ENCODE measurements at regions not wholly inside any gene's neighbourhood (a gene's known extent, or its start where the extent isn't known, plus 50 kb on each side); places are given as distances from the start of the nearest gene placed in this dataset.

DNA sequence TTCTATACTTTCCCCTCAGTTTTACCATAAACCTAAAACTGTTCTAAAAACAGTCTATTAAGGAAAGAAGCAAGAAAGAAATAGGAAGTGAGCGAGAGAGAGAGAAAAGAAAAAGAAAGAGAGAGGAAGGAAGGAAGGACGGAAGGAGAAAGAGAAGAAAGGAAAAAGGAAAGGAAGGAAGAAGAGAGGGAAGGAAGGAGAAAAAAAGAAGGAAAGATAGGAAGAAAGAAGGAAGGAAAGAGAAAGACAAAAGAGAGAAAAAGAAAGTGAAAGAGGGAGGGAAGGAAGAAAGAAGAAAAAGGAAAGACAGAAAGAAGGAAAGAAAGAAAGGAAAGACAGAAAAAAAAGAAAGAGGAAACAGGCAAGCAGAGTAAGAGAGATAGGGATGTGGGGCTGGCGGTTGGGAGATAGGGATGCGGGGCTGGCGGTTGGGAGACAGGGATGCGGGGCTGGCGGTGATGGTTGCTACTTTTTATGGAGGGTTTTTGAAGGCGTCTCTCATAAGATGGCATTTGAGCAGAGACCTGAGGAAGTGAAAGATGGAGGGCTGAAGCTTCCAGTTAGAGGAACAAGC lies 70.4 kb upstream of the IRF2BP2 start:
- no peak for DNase-seq (ENCODE audit: low read depth)

DNA sequence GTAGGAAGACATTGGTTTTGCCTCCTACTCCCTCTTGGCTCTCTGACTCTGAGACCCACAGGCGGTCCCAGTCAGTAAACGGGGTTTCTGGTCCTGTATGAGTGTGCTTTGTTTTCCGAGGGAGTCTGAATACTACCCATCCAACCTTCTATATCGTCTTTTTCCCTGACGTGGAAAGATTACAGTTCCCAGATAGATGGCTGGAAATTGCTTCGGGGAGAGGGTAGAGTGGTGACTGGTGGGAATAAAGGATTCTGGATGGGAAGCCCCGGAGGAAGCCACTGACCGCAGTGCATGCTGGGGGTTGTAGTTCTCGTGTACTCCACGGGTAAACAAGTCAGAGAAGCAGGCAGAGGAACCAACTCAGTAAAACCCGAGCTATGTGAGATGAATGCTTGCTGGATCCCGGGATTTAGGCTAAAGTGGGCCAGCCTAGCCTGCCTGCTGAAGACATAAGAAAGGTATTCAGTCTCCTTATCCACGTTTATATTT lies 66.2 kb upstream of the IRF2BP2 start:
- DNase-seq (ENCODE audit: low read depth): peak; percentile 85

DNA sequence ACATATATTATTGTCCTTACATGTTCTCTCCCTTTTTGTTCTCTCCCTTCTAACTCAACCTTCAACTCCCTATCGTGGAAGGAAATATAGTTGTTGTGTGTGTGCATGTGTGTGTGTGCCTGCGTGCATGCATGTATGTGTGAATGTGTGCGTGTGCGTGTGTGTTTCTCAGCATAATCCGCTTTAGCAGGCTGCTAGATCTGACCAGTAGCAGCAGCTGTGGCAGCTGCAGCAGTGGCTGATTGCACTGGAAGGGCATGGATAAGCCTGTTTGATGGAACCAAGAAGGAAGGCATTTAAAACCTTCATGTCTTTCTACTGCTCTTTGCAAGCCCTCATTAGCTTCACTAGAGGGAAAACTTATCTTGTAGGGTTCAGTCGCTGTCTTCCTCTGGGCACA lies 65.6 kb upstream of the IRF2BP2 start:
- peak; percentile 77 for DNase-seq (ENCODE audit: low read depth)

DNA sequence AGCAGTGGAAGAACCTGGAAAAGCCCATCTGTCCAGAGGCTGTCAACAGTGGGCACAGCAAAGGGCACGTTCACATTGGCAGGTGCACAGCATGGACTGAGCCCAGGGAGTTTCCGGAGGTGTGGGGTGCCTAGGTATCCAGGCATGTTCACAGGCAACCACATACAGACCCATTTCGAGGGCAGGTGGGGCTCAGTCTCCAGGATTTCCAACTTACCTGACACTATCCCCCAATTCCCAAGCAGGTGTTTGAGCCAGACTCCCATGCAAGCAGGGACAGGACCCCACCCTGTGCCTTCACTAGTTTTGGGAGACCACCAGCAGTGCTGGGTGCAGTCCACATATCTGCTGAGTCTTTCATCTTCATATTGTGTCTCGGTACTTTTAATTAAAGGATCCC lies 65.0 kb upstream of the IRF2BP2 start:
- DNase-seq (ENCODE audit: low read depth): no peak

DNA sequence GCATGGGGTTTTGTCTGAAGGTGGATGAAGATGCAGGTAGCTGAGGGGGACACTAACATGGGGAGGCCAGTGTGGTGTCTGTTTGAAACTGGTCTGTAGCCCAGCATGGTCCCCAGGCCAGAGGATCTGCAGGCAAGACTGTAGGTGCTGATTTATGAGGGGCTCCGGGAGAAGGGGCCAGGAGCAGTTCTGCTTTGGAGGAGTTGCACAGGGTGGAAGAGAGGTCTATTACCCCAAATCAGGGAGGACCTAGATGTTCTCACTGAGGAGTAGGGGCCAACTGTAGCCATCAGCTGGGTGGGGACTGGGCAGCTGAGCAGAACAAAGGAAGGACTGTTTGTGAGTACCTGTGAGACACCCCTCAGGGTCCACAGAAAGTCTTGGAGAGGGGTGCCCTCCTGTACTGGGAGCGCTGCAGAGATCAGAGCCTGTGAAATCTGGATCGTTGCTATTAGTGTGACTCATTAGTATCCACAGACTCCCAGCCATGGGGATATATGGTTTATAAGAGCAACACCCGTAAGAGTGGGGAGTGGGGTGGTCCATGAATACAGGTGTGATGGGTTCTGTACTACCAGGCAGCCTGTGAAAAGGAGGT lies 64.3 kb upstream of the IRF2BP2 start:
- DNase-seq (ENCODE audit: low read depth): no peak

DNA sequence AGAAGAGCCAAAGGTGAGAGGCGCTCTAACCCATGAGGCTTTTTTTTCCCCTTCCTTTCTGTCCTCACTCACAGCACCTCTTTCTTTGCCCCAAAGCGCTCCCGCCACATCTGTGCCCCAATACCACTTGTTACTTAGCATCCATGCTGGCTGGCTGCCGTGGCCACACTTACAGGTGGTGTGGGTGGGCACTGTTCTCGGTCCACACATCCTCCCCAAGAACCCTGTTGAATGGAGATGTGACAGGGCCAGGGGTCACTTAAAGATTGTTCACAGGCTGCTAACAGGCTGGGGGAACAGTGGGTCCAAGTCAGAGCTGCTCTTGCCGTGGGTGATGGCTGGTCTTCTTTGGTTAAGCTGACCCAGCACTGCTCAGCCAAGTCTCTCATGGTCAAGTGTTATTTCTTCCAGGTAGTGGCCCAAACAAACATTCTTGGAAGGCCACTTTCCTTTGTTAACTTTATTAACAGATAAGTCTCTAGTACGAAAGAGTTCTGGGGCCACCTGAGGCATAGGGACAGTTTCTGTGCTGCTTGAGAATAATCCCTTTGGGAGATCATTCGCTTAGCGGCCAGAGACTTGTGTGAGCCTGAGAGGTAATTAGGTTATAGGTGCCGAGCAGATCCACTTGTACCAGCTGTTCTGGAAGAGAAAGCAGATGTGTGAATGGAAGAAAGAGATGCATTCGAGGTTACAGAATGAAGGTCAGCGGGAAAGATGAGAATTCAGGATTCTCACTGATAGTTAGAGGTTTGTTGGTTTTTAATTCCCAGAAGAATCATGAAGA lies 62.6 kb upstream of the IRF2BP2 start:
- DNase-seq (ENCODE audit: low read depth): no peak

DNA sequence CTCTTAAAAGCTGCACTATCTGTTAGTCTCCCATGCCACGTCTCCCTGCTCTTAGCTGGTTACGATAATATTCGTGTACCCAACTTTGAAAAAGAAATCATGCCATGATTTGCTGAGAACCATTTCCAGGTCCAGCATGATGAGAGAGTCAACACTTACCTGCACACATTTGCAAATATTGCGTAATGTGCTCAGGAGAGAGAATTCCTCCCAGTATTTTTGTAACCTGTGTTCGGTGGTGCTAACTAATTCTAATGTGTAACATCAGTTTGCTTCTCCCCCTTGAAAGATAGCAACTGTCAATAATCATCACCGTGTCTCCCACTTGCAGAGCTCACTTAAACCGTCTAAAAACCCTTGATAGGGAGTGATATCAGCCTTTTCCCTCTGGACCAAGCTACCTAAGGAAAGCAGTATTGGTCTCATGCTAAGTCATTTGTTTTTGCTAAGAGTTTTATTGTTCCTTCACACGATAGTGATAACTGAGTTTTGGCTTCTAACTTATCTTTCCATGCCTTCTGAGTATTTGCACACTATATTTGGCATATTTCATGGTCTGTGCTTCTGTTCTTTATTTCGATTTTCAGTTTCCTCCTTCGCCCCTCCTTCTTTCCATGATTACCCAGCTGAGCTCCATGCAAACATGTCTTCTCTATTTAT lies 61.1 kb upstream of the IRF2BP2 start:
- no peak for DNase-seq (ENCODE audit: low read depth)

DNA sequence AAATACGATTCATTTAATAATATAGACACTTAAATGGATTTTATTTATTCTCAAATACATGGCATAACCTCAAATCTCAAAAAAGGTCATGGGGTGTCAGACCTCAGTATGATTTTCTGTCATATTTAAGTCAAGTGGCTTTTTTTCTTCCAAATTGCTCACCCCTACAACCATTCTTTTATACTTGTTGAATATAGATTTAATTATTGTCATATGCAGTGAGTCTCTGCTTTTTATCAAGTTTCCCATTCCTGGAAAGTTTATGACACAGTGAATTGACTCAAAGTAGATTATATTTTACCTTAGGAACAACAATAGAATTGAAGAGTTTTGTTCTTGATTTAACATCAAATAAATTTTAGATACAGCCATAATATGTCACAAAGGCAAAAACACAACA lies 59.5 kb upstream of the IRF2BP2 start:
- DNase-seq (ENCODE audit: low read depth): no peak

DNA sequence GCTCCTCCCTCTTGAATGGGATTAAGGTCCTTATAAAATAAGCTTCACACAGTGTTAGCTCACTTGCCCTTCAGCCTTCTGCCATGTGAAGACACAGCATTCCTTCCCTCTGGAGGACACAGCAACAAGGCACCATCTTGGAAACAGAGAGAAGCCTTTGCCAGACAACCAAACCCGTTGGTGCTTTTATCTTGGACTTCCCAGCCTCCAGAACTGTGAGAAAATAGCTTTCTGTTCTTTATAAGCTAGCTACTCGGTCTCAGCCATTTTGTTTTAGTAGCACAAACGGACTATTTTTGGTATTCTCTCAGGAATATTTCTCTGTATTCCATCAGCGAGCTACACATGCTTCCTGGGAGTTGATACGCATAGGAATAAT lies 58.6 kb upstream of the IRF2BP2 start:
- DNase-seq (ENCODE audit: low read depth): no peak

DNA sequence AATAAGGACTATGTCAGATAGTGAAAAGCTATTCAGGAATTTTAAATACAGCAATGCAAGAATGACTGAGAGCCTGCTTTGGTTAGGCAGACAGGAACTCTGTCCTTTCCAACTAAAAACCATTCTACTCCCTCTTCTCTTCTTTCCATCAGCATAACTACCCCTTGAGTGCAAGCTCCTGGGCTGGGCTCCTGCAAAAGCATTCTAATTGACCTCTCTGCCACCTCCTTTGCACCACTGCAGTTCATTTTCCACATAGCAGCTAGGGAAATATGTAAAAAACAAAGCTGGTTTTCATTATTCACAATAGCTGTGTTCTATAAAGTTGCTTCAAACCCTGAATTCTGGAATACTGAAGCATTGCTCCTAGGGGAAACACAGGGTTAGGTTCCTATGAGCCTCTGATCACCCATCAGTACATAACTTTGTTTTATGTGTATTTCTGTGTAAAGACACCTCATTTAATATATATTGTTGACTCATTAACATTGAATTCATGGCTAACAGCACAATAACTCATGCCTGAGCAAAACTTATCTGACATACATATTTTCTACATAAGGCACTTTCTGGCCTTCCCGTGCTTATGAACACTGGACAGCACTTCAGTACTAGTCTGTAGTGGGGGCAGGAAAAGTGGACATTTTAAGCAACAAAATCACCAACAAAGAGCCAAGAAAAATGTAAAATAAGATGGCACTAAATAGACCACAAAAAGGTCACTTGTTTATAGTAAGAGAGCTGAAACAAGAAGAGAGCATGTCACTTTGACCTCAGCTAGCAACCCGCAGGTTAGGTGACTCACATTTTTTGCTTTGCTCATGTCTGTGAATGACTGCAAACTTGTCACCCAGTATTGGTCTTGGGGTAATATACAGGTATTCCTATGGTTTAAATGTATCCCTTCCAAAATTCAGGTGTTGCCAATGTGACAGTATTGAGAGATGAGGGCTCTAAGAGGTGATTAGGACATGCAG lies 57.9 kb upstream of the IRF2BP2 start:
- no peak for DNase-seq (ENCODE audit: low read depth)

DNA sequence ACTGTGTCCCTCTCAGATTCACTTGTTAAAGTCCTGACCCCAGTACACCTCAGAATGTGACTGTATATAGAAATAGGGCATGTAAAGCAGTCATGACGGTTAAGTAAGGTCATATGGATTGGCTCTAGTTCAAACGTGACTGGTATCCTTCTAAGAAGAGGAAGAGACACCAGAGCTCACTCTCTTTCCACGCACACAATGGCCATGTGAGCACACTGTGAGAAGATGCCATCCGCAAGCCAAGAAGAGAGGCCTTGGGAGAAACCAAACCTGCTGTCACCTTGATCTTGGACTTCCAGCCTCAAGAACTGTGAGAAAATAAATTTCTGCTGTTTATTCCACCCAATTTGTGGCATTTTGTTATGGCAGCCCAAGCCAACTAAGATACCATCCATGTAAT lies 56.8 kb upstream of the IRF2BP2 start:
- no peak for DNase-seq (ENCODE audit: low read depth)

DNA sequence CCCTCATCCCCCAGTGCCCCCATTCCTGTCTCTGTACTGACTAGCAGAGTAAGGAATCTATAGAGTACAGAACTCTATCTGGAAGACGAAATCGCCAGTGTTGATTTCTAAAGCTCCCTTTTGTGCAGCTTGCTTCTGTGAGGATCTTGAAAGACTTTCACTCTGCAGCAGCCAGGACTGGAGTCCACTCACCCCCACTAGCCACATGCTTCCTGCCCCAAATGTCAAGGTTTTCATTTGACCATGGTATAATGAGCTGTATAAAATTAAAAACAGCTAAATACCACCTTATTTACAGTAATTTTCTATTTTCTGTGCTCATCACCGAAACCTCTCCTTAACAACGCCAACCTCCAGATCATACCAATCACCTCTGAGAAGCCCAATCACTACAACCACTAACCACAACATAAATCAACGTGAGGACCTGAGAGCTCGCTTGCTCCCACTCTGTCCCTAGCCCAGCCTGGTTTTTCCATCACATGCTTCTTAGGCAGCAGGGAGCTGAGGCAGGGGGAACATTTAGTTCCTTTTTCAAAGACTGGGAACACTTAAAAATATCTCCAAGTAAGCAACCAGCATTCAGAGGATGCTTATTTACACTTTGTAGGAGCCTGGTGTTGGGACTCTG lies 56.1 kb upstream of the IRF2BP2 start:
- no peak for DNase-seq (ENCODE audit: low read depth)

DNA sequence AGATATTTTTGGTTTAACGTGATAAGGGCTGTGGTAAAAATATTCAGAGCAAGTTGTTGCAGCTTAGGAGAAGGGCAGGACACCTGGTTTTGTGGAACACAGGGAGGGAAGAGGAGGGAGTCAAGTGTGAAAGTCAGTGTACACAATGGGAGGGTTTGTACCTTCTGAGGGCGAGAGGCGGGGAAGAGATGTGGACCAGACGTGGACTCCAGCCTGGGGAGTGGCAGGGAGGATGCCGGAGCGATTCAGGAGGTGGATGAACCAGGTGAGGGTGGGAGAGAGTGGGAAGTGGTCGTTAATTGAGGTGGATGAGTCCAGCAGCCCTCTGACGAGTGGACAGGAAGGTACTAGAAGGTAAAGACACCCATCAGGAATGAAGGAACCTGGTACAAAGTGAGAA lies 52.2 kb upstream of the IRF2BP2 start:
- no peak for DNase-seq (ENCODE audit: low read depth)

DNA sequence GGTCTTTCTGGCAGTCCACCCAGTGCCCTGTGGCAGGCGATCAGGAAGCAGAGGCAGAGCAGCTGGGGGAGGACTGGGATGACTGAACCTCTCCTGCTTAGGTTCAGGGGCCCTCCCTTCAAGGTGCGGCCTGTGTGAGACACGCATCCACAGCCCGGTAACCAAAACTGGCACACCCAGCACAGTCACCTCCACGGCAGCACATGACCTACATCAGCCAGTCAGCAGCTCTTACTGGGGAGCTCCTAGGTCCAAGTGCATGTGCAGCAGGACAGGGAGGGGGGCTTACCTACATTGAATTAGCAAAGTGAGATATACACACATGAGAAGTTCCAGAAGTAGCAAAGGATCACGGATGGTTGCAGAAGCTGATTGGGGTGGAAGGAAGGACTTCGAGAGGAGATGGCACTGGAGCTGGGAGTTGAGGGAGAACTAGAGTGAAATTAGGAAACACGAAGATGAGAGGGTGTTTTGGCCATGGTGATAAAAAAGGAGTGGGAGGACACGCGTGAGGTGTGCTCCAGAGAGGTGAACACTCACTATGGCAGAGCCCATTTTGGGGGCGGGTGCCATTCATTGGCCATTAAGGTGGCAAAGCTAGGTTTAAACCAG lies 51.4 kb upstream of the IRF2BP2 start:
- DNase-seq (ENCODE audit: low read depth): no peak

DNA sequence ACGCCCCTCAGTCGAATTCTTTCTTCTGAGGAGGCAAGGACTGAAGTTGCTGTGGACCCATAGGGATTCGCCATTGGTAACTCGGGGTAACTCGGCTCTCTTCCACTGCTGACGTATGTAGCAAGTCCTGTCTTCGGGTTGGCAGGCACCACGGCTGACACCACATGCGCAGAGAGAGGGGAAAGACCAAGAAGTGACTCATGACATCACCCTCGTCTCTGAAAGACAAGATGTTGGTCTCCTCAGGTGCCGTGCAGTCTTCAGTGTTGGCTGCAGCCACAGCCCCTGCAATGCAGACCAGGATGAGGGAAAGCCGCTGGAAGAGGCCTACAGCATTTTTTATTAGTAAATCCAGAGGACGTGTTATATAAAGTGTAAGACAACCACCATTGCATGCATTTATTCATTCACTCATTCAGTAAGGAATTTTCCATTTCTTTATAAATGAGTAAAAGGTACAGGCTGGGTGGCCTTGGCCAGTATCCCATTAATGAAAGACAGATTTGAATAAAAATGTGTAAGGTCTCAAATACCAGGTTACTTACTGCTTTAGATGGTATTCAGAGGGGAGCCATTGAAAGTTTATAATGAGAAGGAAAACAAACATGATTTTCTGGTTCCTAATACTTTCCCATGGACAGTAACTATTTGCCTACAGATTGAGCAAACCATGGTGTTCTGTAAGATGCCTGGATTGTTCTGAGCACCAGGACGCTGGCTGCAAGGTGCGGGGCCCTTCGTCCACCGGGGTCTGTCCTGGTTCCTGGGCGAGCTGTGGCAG lies 50.7 kb upstream of the IRF2BP2 start:
- DNase-seq (ENCODE audit: low read depth): no peak
